H9 (cell line): ENCODE measurements at regions not wholly inside any gene's neighbourhood (a gene's known extent, or its start where the extent isn't known, plus 50 kb on each side); places are given as distances from the start of the nearest gene placed in this dataset.
A peak's percentile ranks its signal among the peaks of the same experiment; 100 is the strongest.

Source experiments
- DNase-seq: peaks from one replicate; pipeline ENCODE4 v3.0.0-alpha.2; 2017
- H2AFZ ChIP-seq: one replicate; pipeline ENCODE4 v1.6.1; 2013; ENCODE audit warnings: mild to moderate bottlenecking, low read length, control low read depth, moderate library complexity
- H2AK5ac ChIP-seq: 2 replicates; pipeline ENCODE4 v1.6.1; 2013; ENCODE audit warnings: low read length, control low read depth, mixed read lengths; ENCODE audit not compliant: insufficient read length
- H2BK120ac ChIP-seq: one replicate; pipeline ENCODE4 v1.6.1; 2013; ENCODE audit warnings: low read depth, mild to moderate bottlenecking, low read length, control low read depth, inconsistent platforms; ENCODE audit not compliant: poor library complexity, severe bottlenecking
- H2BK12ac ChIP-seq: 2 replicates; pipeline ENCODE4 v1.6.1; 2013; ENCODE audit warnings: low read length, control low read depth, mixed read lengths, low read depth; ENCODE audit not compliant: insufficient read length
- H2BK15ac ChIP-seq: 2 replicates; pipeline ENCODE4 v1.6.1; 2013; ENCODE audit warnings: low read depth, low read length, control low read depth
- H2BK20ac ChIP-seq: one replicate; pipeline ENCODE4 v1.6.1; 2013; ENCODE audit warnings: low read depth, mild to moderate bottlenecking, low read length, control low read depth, inconsistent platforms; ENCODE audit not compliant: poor library complexity, severe bottlenecking
- H2BK5ac ChIP-seq: 2 replicates; pipeline ENCODE4 v1.6.1; 2013; ENCODE audit warnings: low read length, control low read depth, mixed read lengths; ENCODE audit not compliant: insufficient read length
- H3K14ac ChIP-seq: 2 replicates; pipeline ENCODE4 v1.6.1; 2013; ENCODE audit warnings: low read length, control low read depth; ENCODE audit not compliant: insufficient read depth
- H3K18ac ChIP-seq: 2 replicates; pipeline ENCODE4 v1.6.1; 2013; ENCODE audit warnings: low read depth, mild to moderate bottlenecking, mixed read lengths, low read length, control low read depth; ENCODE audit not compliant: insufficient read length
- H3K23ac ChIP-seq: 2 replicates; pipeline ENCODE4 v1.6.1; 2013; ENCODE audit warnings: low read length, control low read depth, mixed read lengths, low read depth; ENCODE audit not compliant: insufficient read length
- H3K23me2 ChIP-seq: 2 replicates; pipeline ENCODE4 v1.6.1; 2013; ENCODE audit warnings: low read depth, mild to moderate bottlenecking, mixed read lengths, low read length, control low read depth; ENCODE audit not compliant: insufficient read length, poor library complexity, severe bottlenecking
- H3K27ac ChIP-seq: 2 replicates; pipeline ENCODE4 v1.5.1; 2013; ENCODE audit warnings: low read length, control low read depth, mixed read lengths, low read depth; ENCODE audit not compliant: insufficient read length
- H3K27me3 ChIP-seq: 2 replicates; pipeline ENCODE4 v1.6.1; 2013; ENCODE audit warnings: low read length, control low read depth, inconsistent platforms; ENCODE audit not compliant: insufficient read depth
- H3K4ac ChIP-seq: 2 replicates; pipeline ENCODE4 v1.6.1; 2013; ENCODE audit warnings: low read depth, mild to moderate bottlenecking, control low read depth, inconsistent platforms, low read length, moderate library complexity
- H3K4me1 ChIP-seq: 2 replicates; pipeline ENCODE4 v1.6.1; 2013; ENCODE audit warnings: low read length, control low read depth, inconsistent platforms; ENCODE audit not compliant: insufficient read depth
- H3K4me2 ChIP-seq: 2 replicates; pipeline ENCODE4 v1.6.1; 2013; ENCODE audit warnings: low read length, control low read depth, mixed read lengths; ENCODE audit not compliant: insufficient read length, insufficient read depth
- H3K56ac ChIP-seq: 2 replicates; pipeline ENCODE4 v1.6.1; 2013; ENCODE audit warnings: low read depth, mild to moderate bottlenecking, mixed read lengths, low read length, control low read depth; ENCODE audit not compliant: insufficient read length
- H3K79me1 ChIP-seq: 2 replicates; pipeline ENCODE4 v1.6.1; 2013; ENCODE audit warnings: low read depth, mild to moderate bottlenecking, moderate library complexity, low read length, control low read depth, inconsistent platforms; ENCODE audit not compliant: insufficient read depth, poor library complexity, severe bottlenecking
- H3K79me2 ChIP-seq: 2 replicates; pipeline ENCODE4 v1.6.1; 2013; ENCODE audit warnings: low read length, control low read depth, inconsistent platforms; ENCODE audit not compliant: insufficient read depth
- H3K9ac ChIP-seq: 2 replicates; pipeline ENCODE4 v1.6.1; 2013; ENCODE audit warnings: low read length, control low read depth, mixed read lengths; ENCODE audit not compliant: insufficient read length; ENCODE audit errors: extremely low read depth
- H3K9me3 ChIP-seq: one replicate; pipeline ENCODE4 v1.6.1; 2013; ENCODE audit warnings: low read depth, low read length, inconsistent platforms; ENCODE audit not compliant: control insufficient read depth
- H3T11ph ChIP-seq: one replicate; pipeline ENCODE4 v1.6.1; 2013; ENCODE audit warnings: mild to moderate bottlenecking, low read length, control low read depth, inconsistent platforms
- H4K20me1 ChIP-seq: one replicate; pipeline ENCODE4 v1.6.1; 2013; ENCODE audit not compliant: control insufficient read depth, insufficient read length, insufficient read depth
- H4K5ac ChIP-seq: 2 replicates; pipeline ENCODE4 v1.6.1; 2013; ENCODE audit warnings: low read depth, mild to moderate bottlenecking, mixed read lengths, low read length, control low read depth; ENCODE audit not compliant: insufficient read length
- H4K8ac ChIP-seq: replicated peaks from 2 replicates; pipeline ENCODE4 v1.6.1; 2013; ENCODE audit warnings: low read length, control low read depth, mixed read lengths, low read depth; ENCODE audit not compliant: insufficient read length
- H4K91ac ChIP-seq: 2 replicates; pipeline ENCODE4 v1.6.1; 2013; ENCODE audit warnings: low read depth, mild to moderate bottlenecking, moderate library complexity, mixed read lengths, low read length, control low read depth; ENCODE audit not compliant: insufficient read length
- H3K27ac Mint-ChIP-seq, 3 experiments: 2 replicates in 2 of 3; 3 replicates in 1 of 3; pipeline ENCODE4 v1.8.0; 2020 to 2021; ENCODE audit warnings: mixed read lengths in 3 of 3, mild to moderate bottlenecking in 1 of 3, moderate library complexity in 1 of 3
- H3K27me3 Mint-ChIP-seq: 2 replicates; pipeline ENCODE4 v1.8.0; 2021; ENCODE audit warnings: low read depth, mild to moderate bottlenecking, moderate library complexity, mixed read lengths
- H3K36me3 Mint-ChIP-seq, 3 experiments: 2 replicates in 2 of 3; 3 replicates in 1 of 3; pipeline ENCODE4 v1.8.0; 2020 to 2021; ENCODE audit warnings: low read depth in 3 of 3, mixed read lengths in 3 of 3; ENCODE audit not compliant: insufficient read depth in 1 of 3
- H3K4me1 Mint-ChIP-seq, 2 experiments: 2 replicates each; pipeline ENCODE4 v1.8.0; 2020; ENCODE audit warnings: mixed read lengths in 2 of 2
- H3K4me3 Mint-ChIP-seq, 2 experiments: 2 replicates in 1 of 2; 3 replicates in 1 of 2; pipeline ENCODE4 v1.8.0; 2020 to 2021; ENCODE audit warnings: mild to moderate bottlenecking in 2 of 2, mixed read lengths in 2 of 2, moderate library complexity in 1 of 2
- H3K9me3 Mint-ChIP-seq, 2 experiments: 2 replicates in 1 of 2; 3 replicates in 1 of 2; pipeline ENCODE4 v1.8.0; 2020; ENCODE audit warnings: mild to moderate bottlenecking in 2 of 2, mixed read lengths in 2 of 2, moderate library complexity in 1 of 2
- CTCF ChIP-seq: fragments of 200-600 bp; sonication (generic); conservative IDR thresholded peaks from 3 replicates; pipeline ENCODE4 v1.8.0; 2021; ENCODE audit warnings: antibody characterized with exemption, mild to moderate bottlenecking
- WGBS: extraction: QIAGEN DNeasy Blood & Tissue Kit; methylation state at CpG from one replicate; pipeline ENCODE4 v1.1.7; 2013; ENCODE audit warnings: missing lambda C conversion rate, low lambda C conversion rate, mixed read lengths; ENCODE audit not compliant: insufficient read length; ENCODE audit errors: extremely low coverage; 5-methylcytosine and 5-hydroxymethylcytosine counted together

GRCh38 chr7:54841772-54842697 is 83.0 kb upstream of the SEC61G start:
- Histone ChIP-seq H3K27ac (no peak overlapping the region), H3K56ac (no peak overlapping the region), H3K9ac (no peak overlapping the region), H2BK15ac (no peak overlapping the region), H4K8ac (no peak overlapping the region), H2BK5ac (no peak overlapping the region), H2AFZ (no peak overlapping the region), H3K79me1 (no peaks in the 10 kb centered on the region), H3K27me3 (no peaks in the 10 kb centered on the region), H3K14ac (no peak overlapping the region), H3K4me2 (no peak overlapping the region), H2BK12ac (no peak overlapping the region), H3K79me2 (no peaks in the 10 kb centered on the region), H3T11ph (no peak overlapping the region), H3K23me2 (no peaks in the 10 kb centered on the region), H2AK5ac (no peak overlapping the region), H4K91ac (no peak overlapping the region), H4K5ac (no peak overlapping the region), H2BK20ac (no peak overlapping the region), H4K20me1 (no peaks in the 10 kb centered on the region), H3K9me3 (no peaks in the 10 kb centered on the region), H3K18ac (no peak overlapping the region), H3K4ac (no peak overlapping the region), H3K23ac (no peak overlapping the region), H3K4me1 (no peaks in the 10 kb centered on the region), H2BK120ac (no peak overlapping the region)
- Mint-ChIP-seq H3K27ac (no peak overlapping the region), H3K27me3 (no peaks in the 10 kb centered on the region), H3K9me3 (no peaks in the 10 kb centered on the region), H3K36me3 (no peaks in the 10 kb centered on the region), H3K4me1 (peaks cover 5% of the 10 kb centered on the region in 2 experiments; a peak in 2 of 4 replicates), H3K4me3 (no peak overlapping the region)
- WGBS: 100% methylated on average over 1 of the region's 8 CpGs
- peak; percentile 47 for DNase-seq
- peak; percentile 74 for TF ChIP-seq CTCF
